ENCODE measurements at regions not wholly inside any gene's neighbourhood (a gene's known extent, or its start where the extent isn't known, plus 50 kb on each side); places are given as distances from the start of the nearest gene placed in this dataset.
A peak's percentile ranks its signal among the peaks of the same experiment; 100 is the strongest.

GRCh38 chr20:48006036-48006833 lies 221.0 kb upstream of the SULF2 start:
- Mint-ChIP-seq H3K4me3 (peak overlapping the region; percentile 30 to 55), H3K9me3 (peaks cover 12 to 24% of the 10 kb centered on the region in 2 donors), H3K27me3 (no peaks in the 10 kb centered on the region), H3K36me3 (peaks cover 11 to 21% of the 10 kb centered on the region in 2 donors), H3K4me1 (peaks cover 51 to 59% of the 10 kb centered on the region in 2 donors), H3K27ac (peak overlapping the region; percentile 52)
- DNase-seq (peak; percentile 43), ATAC-seq (replicated peaks) (peak; percentile 63 to 70)

DNA sequence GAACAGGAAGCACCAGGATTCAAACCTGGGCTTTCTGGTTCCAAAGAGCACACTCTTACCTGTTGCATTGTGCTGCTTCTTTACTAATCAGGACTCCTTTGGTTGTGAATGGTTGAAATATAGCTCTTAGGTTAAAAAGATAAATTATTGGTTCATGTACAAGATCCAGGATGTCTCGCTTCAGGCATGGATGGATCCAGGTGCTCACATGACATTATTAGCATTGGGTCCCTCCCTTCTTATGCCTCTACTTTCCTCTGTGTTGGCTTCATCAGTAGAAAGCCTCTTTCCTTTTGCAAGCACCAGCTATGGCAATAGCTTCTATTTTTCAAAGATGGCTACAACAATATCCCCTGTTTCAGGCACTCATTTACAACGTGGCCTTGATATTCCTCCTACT lies 217.7 kb upstream of the SULF2 start:
- Mint-ChIP-seq H3K4me1 (peaks cover 62 to 69% of the 10 kb centered on the region in 2 donors), H3K36me3 (peaks cover 11 to 20% of the 10 kb centered on the region in 2 donors), H3K9me3 (peaks cover 13 to 34% of the 10 kb centered on the region in 2 donors), H3K27ac (peak overlapping the region; percentile 25), H3K4me3 (no peak overlapping the region), H3K27me3 (no peaks in the 10 kb centered on the region)
- DNase-seq (no peak), ATAC-seq (replicated peaks) (peak; percentile 11 to 15)

GRCh38 chr20:48002517-48002970 lies 217.3 kb upstream of the SULF2 start:
- H3K4me3 Mint-ChIP-seq: no peak overlapping the region
- peak overlapping the region; percentile 25 for H3K27ac Mint-ChIP-seq
- peaks cover 11 to 33% of the 10 kb centered on the region in 2 donors for H3K9me3 Mint-ChIP-seq
- H3K27me3 Mint-ChIP-seq: no peaks in the 10 kb centered on the region
- H3K36me3 Mint-ChIP-seq: peaks cover 9 to 16% of the 10 kb centered on the region in 2 donors
- DNase-seq (peak; percentile 42), ATAC-seq (replicated peaks) (peak; percentile 89 to 90)
- peaks cover 62 to 68% of the 10 kb centered on the region in 2 donors for H3K4me1 Mint-ChIP-seq

DNA sequence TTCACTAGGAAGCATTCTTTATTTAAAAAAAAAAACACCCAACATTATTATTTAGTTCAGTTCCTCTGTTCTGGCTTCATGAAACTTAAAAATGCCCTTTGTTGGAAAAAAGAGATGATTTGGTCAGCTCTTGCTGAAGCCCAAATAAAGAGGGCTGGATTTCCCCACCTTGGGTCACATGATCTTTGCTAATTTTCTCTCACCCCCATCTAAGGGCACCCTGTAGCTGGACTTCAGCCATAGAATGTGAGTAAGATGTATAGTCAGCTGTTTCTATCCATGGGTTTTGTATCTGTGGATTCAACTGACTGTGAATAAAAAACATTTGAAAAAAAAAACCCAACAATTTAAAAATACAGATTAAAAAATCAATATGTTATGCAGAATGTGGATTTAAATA lies 213.9 kb upstream of the SULF2 start:
- DNase-seq (no peak), ATAC-seq (replicated peaks) (no peak)
- H3K27ac Mint-ChIP-seq: no peak overlapping the region
- peaks cover 32 to 34% of the 10 kb centered on the region in 2 donors for H3K4me1 Mint-ChIP-seq
- H3K36me3 Mint-ChIP-seq: peaks cover 1 to 5% of the 10 kb centered on the region in 2 donors
- no peaks in the 10 kb centered on the region for H3K27me3 Mint-ChIP-seq
- peaks cover 8 to 21% of the 10 kb centered on the region in 2 donors for H3K9me3 Mint-ChIP-seq
- H3K4me3 Mint-ChIP-seq: no peak overlapping the region

- H3K9me3 Mint-ChIP-seq: peaks cover 7 to 17% of the 10 kb centered on the region in 2 donors
- ATAC-seq (replicated peaks) (no peak), DNase-seq (no peak)
- peaks cover 28 to 30% of the 10 kb centered on the region in 2 donors for H3K4me1 Mint-ChIP-seq
- no peak overlapping the region for H3K27ac Mint-ChIP-seq
- no peak overlapping the region for H3K4me3 Mint-ChIP-seq
- no peaks in the 10 kb centered on the region for H3K27me3 Mint-ChIP-seq
- H3K36me3 Mint-ChIP-seq: peaks cover under 1 to 1% of the 10 kb centered on the region in 2 donors
These were observed 213.5 kb upstream of the SULF2 start for GRCh38 chr20:47998736-47999135.

- Mint-ChIP-seq H3K27me3 (no peaks in the 10 kb centered on the region), H3K4me3 (no peak overlapping the region), H3K27ac (no peak overlapping the region), H3K9me3 (peaks cover 13 to 18% of the 10 kb centered on the region in 2 donors), H3K36me3 (peaks cover 1 to 6% of the 10 kb centered on the region in 2 donors), H3K4me1 (peaks cover 10% of the 10 kb centered on the region in 2 donors)
- ATAC-seq (replicated peaks): no peak
- no peak for DNase-seq
These were observed 210.4 kb upstream of the SULF2 start for GRCh38 chr20:47995661-47996060.

DNA sequence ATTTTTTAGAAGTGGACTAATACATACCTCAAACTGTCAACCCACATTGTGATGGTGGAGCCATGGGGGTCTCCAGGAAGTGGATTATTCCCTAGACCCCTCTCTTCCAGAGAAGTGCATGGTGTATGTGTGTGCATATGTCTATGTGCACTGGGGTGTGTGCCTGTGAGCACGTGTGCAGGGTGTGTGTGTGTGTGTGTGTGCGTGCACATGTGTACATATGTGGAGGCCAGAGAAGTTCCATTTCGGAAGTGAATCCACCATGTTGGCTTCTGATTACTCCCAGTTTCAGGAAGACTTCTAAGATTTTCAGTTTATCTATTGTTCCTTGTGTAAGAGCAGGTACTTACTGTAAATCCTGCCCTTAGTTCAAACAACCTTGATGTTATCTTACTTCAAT lies 208.5 kb upstream of the SULF2 start:
- H3K27ac Mint-ChIP-seq: no peak overlapping the region
- no peak overlapping the region for H3K4me3 Mint-ChIP-seq
- peaks cover 0 to 6% of the 10 kb centered on the region in 2 donors for H3K27me3 Mint-ChIP-seq
- H3K4me1 Mint-ChIP-seq: peaks cover 1 to 2% of the 10 kb centered on the region in 2 donors
- no peak for ATAC-seq (replicated peaks)
- H3K9me3 Mint-ChIP-seq: peaks cover 9% of the 10 kb centered on the region in 2 donors
- H3K36me3 Mint-ChIP-seq: peaks cover 0 to 6% of the 10 kb centered on the region in 2 donors
- no peak for DNase-seq

- ATAC-seq (replicated peaks) (no peak), DNase-seq (no peak)
- peaks cover 9% of the 10 kb centered on the region in 2 donors for H3K9me3 Mint-ChIP-seq
- no peak overlapping the region for H3K4me3 Mint-ChIP-seq
- no peaks in the 10 kb centered on the region for H3K4me1 Mint-ChIP-seq
- peaks cover 0 to 6% of the 10 kb centered on the region in 2 donors for H3K27me3 Mint-ChIP-seq
- no peak overlapping the region for H3K27ac Mint-ChIP-seq
- peaks cover 0 to 6% of the 10 kb centered on the region in 2 donors for H3K36me3 Mint-ChIP-seq
These were observed 207.9 kb upstream of the SULF2 start for GRCh38 chr20:47993035-47993755.

GRCh38 chr20:47991875-47992488 lies 206.7 kb upstream of the SULF2 start:
- H3K27ac Mint-ChIP-seq: no peak overlapping the region
- peaks cover 9% of the 10 kb centered on the region in 2 donors for H3K9me3 Mint-ChIP-seq
- ATAC-seq (replicated peaks) (no peak), DNase-seq (no peak)
- peaks cover 0 to 6% of the 10 kb centered on the region in 2 donors for H3K27me3 Mint-ChIP-seq
- H3K4me1 Mint-ChIP-seq: no peaks in the 10 kb centered on the region
- peaks cover 0 to 6% of the 10 kb centered on the region in 2 donors for H3K36me3 Mint-ChIP-seq
- H3K4me3 Mint-ChIP-seq: no peak overlapping the region

DNA sequence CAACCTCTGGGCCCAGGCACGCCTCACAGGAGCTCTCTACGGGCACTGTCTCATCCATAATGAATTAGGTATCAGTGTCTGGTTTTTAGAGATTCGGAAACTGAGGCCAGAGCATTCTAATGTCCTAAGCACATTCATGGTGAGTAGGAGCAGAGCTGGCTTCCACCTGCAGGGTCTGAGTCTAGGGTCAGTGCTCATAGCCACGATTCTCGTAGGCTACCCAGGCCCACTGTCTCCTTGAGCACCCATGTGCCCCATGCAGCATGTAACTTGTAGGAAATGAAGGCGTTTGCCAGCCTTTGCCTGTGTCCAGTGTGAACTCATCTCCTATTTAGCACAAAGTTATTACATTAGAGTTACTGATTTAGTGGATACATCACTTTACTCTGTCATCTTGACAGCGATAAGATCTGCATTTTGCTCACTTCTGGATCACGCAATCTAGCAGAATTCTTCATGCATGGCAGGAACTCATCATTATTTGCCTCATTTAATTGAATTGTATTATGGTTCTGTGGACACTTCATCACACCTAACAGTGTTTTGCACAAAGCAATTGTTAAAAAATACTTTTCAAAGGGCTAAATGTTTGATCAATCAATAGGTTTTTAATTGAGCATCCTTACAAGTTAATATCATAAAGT lies 205.3 kb upstream of the SULF2 start:
- H3K4me1 Mint-ChIP-seq: no peaks in the 10 kb centered on the region
- peaks cover 0 to 6% of the 10 kb centered on the region in 2 donors for H3K36me3 Mint-ChIP-seq
- peaks cover 9% of the 10 kb centered on the region in 2 donors for H3K9me3 Mint-ChIP-seq
- DNase-seq (no peak), ATAC-seq (replicated peaks) (no peak)
- H3K27ac Mint-ChIP-seq: no peak overlapping the region
- H3K4me3 Mint-ChIP-seq: no peak overlapping the region
- peaks cover 0 to 6% of the 10 kb centered on the region in 2 donors for H3K27me3 Mint-ChIP-seq

GRCh38 chr20:47989957-47990356 lies 204.7 kb upstream of the SULF2 start:
- no peak overlapping the region for H3K4me3 Mint-ChIP-seq
- peaks cover 0 to 6% of the 10 kb centered on the region in 2 donors for H3K27me3 Mint-ChIP-seq
- ATAC-seq (replicated peaks): no peak
- H3K9me3 Mint-ChIP-seq: peaks cover 8 to 9% of the 10 kb centered on the region in 2 donors
- peaks cover 0 to 6% of the 10 kb centered on the region in 2 donors for H3K36me3 Mint-ChIP-seq
- DNase-seq: no peak
- H3K27ac Mint-ChIP-seq: no peak overlapping the region
- H3K4me1 Mint-ChIP-seq: no peaks in the 10 kb centered on the region

DNA sequence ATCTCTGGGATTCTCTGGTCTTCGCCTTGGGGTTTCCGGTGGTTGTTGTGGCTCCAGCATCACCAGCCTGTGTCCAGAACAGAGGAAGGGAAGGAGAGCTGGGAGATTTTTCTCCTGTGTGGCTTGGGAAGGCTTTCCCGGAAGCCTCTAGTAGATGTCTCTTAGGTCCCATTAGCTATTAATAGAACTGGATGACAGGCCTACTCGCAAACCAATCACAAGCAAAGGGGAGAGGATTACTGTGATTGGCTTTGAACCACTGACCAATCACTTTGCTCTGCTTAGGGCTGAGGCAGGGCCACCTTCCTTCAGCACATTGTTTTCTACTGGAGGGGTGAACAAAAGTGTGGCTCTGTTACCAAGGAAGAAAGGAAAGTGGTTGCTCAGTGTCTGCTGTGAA lies 203.4 kb upstream of the SULF2 start:
- Mint-ChIP-seq H3K27ac (no peak overlapping the region), H3K27me3 (peaks cover 0 to 6% of the 10 kb centered on the region in 2 donors), H3K4me1 (peaks cover 2 to 7% of the 10 kb centered on the region in 2 donors), H3K36me3 (peaks cover 0 to 6% of the 10 kb centered on the region in 2 donors), H3K4me3 (no peak overlapping the region), H3K9me3 (peaks cover 6 to 9% of the 10 kb centered on the region in 2 donors)
- DNase-seq (no peak), ATAC-seq (replicated peaks) (no peak)

DNA sequence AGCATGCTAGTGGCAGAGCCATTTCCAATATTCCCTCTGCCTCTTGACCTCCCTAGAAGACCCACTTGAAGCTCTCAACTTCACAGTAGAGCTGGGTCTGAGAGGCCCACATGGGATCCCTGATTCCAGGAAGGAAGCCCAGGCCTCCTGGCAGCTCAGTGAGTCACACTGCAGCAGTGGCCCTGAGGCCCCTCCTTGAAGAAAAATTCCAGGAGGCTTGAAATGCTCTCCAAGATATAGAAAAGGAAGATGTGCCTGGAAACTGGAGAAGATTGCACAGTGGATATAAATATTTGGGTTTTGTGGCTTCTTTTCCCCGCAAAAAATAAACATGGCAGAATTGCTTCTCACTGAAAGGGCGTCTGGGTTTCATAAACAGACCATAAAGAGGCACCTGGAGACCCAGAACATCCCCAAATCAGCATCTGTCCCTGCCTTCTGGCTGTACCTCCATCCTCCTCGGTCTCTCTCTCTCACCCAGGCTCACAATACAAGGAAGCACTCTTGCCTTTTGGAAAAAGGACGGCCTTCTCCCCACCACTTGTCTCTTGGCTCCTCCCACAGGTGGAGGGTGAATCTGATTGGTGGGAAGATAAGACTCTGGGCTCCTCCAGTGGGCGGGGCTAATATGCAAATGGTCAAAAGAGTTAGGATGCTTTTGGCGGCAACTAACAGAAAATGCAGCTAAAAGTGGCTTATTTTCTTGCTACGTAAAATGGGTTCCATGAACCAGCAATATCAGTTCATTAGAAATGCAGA lies 200.0 kb upstream of the SULF2 start:
- no peak for DNase-seq
- peaks cover 14 to 20% of the 10 kb centered on the region in 2 donors for H3K4me1 Mint-ChIP-seq
- ATAC-seq (replicated peaks): no peak

More for the DNA sequence above, 200.0 kb upstream of the SULF2 start:
- H3K36me3 Mint-ChIP-seq: no peaks in the 10 kb centered on the region
- H3K27ac Mint-ChIP-seq: no peak overlapping the region
- no peak overlapping the region for H3K4me3 Mint-ChIP-seq
- peaks cover 0 to 15% of the 10 kb centered on the region in 2 donors for H3K27me3 Mint-ChIP-seq
- H3K9me3 Mint-ChIP-seq: no peaks in the 10 kb centered on the region

All from stimulated activated naive B cell treated with anti-CD40 and anti-IgM and Interleukin-4, amounts not matched to agents 10 μg/mL and 1 μg/mL and 100 μg/mL, for 72 hours (primary cell).